ENCODE measurements at regions not wholly inside any gene's neighbourhood (a gene's known extent, or its start where the extent isn't known, plus 50 kb on each side); places are given as distances from the start of the nearest gene placed in this dataset.

GRCh38 chr18:45374878-45375630 is 240.2 kb upstream of the SLC14A2 start:
- intact Hi-C loops (cut with micrococcal nuclease): no loop called here
- H3K4me3 Mint-ChIP-seq: no peak overlapping the region
- peaks cover 6% of the 10 kb centered on the region for H3K27me3 Mint-ChIP-seq
- no peaks in the 10 kb centered on the region for H3K36me3 Mint-ChIP-seq (ENCODE audit: low read depth)
- no peaks in the 10 kb centered on the region for H3K9me3 Mint-ChIP-seq
- peaks cover 13% of the 10 kb centered on the region for H3K4me1 Mint-ChIP-seq (ENCODE audit: low read depth)
- no peak overlapping the region for H3K27ac Mint-ChIP-seq

GRCh38 chr18:45376193-45376592 is 239.1 kb upstream of the SLC14A2 start:
- no peak overlapping the region for H3K27ac Mint-ChIP-seq
- H3K4me3 Mint-ChIP-seq: no peak overlapping the region
- intact Hi-C loops (cut with micrococcal nuclease): no loop called here
- no peaks in the 10 kb centered on the region for H3K9me3 Mint-ChIP-seq
- H3K36me3 Mint-ChIP-seq (ENCODE audit: low read depth): no peaks in the 10 kb centered on the region
- peaks cover 13% of the 10 kb centered on the region for H3K4me1 Mint-ChIP-seq (ENCODE audit: low read depth)
- peaks cover 6% of the 10 kb centered on the region for H3K27me3 Mint-ChIP-seq

- no peaks in the 10 kb centered on the region for H3K36me3 Mint-ChIP-seq (ENCODE audit: low read depth)
- no peaks in the 10 kb centered on the region for H3K9me3 Mint-ChIP-seq
- intact Hi-C loops (cut with micrococcal nuclease): no loop called here
- no peak overlapping the region for H3K4me3 Mint-ChIP-seq
- no peak overlapping the region for H3K27ac Mint-ChIP-seq
- H3K27me3 Mint-ChIP-seq: peaks cover 6% of the 10 kb centered on the region
- peaks cover 8% of the 10 kb centered on the region for H3K4me1 Mint-ChIP-seq (ENCODE audit: low read depth)
Observed at GRCh38 chr18:45378308-45378707, 237.0 kb upstream of the SLC14A2 start.

GRCh38 chr18:45378933-45379332 is 236.3 kb upstream of the SLC14A2 start:
- no peak overlapping the region for H3K4me3 Mint-ChIP-seq

GRCh38 chr18:45379903-45380302 is 235.4 kb upstream of the SLC14A2 start:
- Mint-ChIP-seq H3K4me3 (no peak overlapping the region), H3K9me3 (no peaks in the 10 kb centered on the region), H3K36me3 (ENCODE audit: low read depth) (no peaks in the 10 kb centered on the region), H3K27me3 (peaks cover 12% of the 10 kb centered on the region), H3K27ac (no peak overlapping the region), H3K4me1 (ENCODE audit: low read depth) (peaks cover 9% of the 10 kb centered on the region)
- intact Hi-C loops (cut with micrococcal nuclease): loop anchor here (5.0 kb wide), 1 partner anchor 483 kb away; no protein-coding TSS in a partner anchor

More at GRCh38 chr18:45378933-45379332, 236.3 kb upstream of the SLC14A2 start:
- Mint-ChIP-seq H3K36me3 (ENCODE audit: low read depth) (no peaks in the 10 kb centered on the region), H3K27me3 (peaks cover 8% of the 10 kb centered on the region), H3K9me3 (no peaks in the 10 kb centered on the region), H3K27ac (no peak overlapping the region), H3K4me1 (ENCODE audit: low read depth) (peaks cover 6% of the 10 kb centered on the region)
- intact Hi-C loops (cut with micrococcal nuclease): no loop called here

GRCh38 chr18:45381282-45381681 is 234.0 kb upstream of the SLC14A2 start:
- intact Hi-C loops (cut with micrococcal nuclease): loop anchor here (5.0 kb wide), 1 partner anchor 484 kb away; no protein-coding TSS in a partner anchor
- H3K27ac Mint-ChIP-seq: no peak overlapping the region
- H3K27me3 Mint-ChIP-seq: peaks cover 22% of the 10 kb centered on the region
- no peak overlapping the region for H3K4me3 Mint-ChIP-seq
- peaks cover 4% of the 10 kb centered on the region for H3K4me1 Mint-ChIP-seq (ENCODE audit: low read depth)
- no peaks in the 10 kb centered on the region for H3K9me3 Mint-ChIP-seq
- no peaks in the 10 kb centered on the region for H3K36me3 Mint-ChIP-seq (ENCODE audit: low read depth)

GRCh38 chr18:45383228-45383627 is 232.0 kb upstream of the SLC14A2 start:
- H3K4me1 Mint-ChIP-seq (ENCODE audit: low read depth): peaks cover 4% of the 10 kb centered on the region
- no peak overlapping the region for H3K27ac Mint-ChIP-seq
- H3K36me3 Mint-ChIP-seq (ENCODE audit: low read depth): no peaks in the 10 kb centered on the region
- no peak overlapping the region for H3K4me3 Mint-ChIP-seq
- peaks cover 18% of the 10 kb centered on the region for H3K27me3 Mint-ChIP-seq
- intact Hi-C loops (cut with micrococcal nuclease): loop anchor here (5.0 kb wide), 1 partner anchor 486 kb away; no protein-coding TSS in a partner anchor
- no peaks in the 10 kb centered on the region for H3K9me3 Mint-ChIP-seq

GRCh38 chr18:45384137-45384961 is 230.9 kb upstream of the SLC14A2 start:
- peaks cover 18% of the 10 kb centered on the region for H3K27me3 Mint-ChIP-seq
- no peaks in the 10 kb centered on the region for H3K9me3 Mint-ChIP-seq
- no peaks in the 10 kb centered on the region for H3K36me3 Mint-ChIP-seq (ENCODE audit: low read depth)
- peaks cover 4% of the 10 kb centered on the region for H3K4me1 Mint-ChIP-seq (ENCODE audit: low read depth)
- no peak overlapping the region for H3K4me3 Mint-ChIP-seq
- intact Hi-C loops (cut with micrococcal nuclease): loop anchor here (1.0 to 5.0 kb wide), 2 partner anchors 109 to 487 kb away; no protein-coding TSS in a partner anchor
- no peak overlapping the region for H3K27ac Mint-ChIP-seq

GRCh38 chr18:45384962-45385315 is 230.3 kb upstream of the SLC14A2 start:
- Mint-ChIP-seq H3K4me3 (no peak overlapping the region), H3K27me3 (peaks cover 18% of the 10 kb centered on the region), H3K27ac (no peak overlapping the region), H3K36me3 (ENCODE audit: low read depth) (no peaks in the 10 kb centered on the region), H3K9me3 (no peaks in the 10 kb centered on the region), H3K4me1 (ENCODE audit: low read depth) (peaks cover 4% of the 10 kb centered on the region)
- intact Hi-C loops (cut with micrococcal nuclease): loop anchor here (1.0 to 5.0 kb wide), 2 partner anchors 110 to 488 kb away; no protein-coding TSS in a partner anchor

- no peaks in the 10 kb centered on the region for H3K9me3 Mint-ChIP-seq
- intact Hi-C loops (cut with micrococcal nuclease): no loop called here
- no peak overlapping the region for H3K27ac Mint-ChIP-seq
- H3K27me3 Mint-ChIP-seq: peaks cover 18% of the 10 kb centered on the region
- H3K4me3 Mint-ChIP-seq: no peak overlapping the region
- H3K36me3 Mint-ChIP-seq (ENCODE audit: low read depth): no peaks in the 10 kb centered on the region
- peaks cover 4% of the 10 kb centered on the region for H3K4me1 Mint-ChIP-seq (ENCODE audit: low read depth)
Observed at GRCh38 chr18:45386041-45386655, 229.1 kb upstream of the SLC14A2 start.

- Mint-ChIP-seq H3K9me3 (no peaks in the 10 kb centered on the region), H3K27ac (no peak overlapping the region), H3K36me3 (ENCODE audit: low read depth) (no peaks in the 10 kb centered on the region), H3K4me1 (ENCODE audit: low read depth) (peaks cover 4% of the 10 kb centered on the region), H3K27me3 (peaks cover 18% of the 10 kb centered on the region), H3K4me3 (no peak overlapping the region)
- intact Hi-C loops (cut with micrococcal nuclease): no loop called here
Observed at GRCh38 chr18:45387229-45387628, 228.0 kb upstream of the SLC14A2 start.

GRCh38 chr18:45398448-45398847 is 216.8 kb upstream of the SLC14A2 start:
- Mint-ChIP-seq H3K4me3 (no peak overlapping the region), H3K36me3 (ENCODE audit: low read depth) (no peaks in the 10 kb centered on the region), H3K27me3 (no peaks in the 10 kb centered on the region), H3K4me1 (ENCODE audit: low read depth) (no peaks in the 10 kb centered on the region), H3K27ac (no peak overlapping the region), H3K9me3 (no peaks in the 10 kb centered on the region)
- intact Hi-C loops (cut with micrococcal nuclease): no loop called here

- Mint-ChIP-seq H3K27me3 (no peaks in the 10 kb centered on the region), H3K27ac (no peak overlapping the region), H3K36me3 (ENCODE audit: low read depth) (no peaks in the 10 kb centered on the region), H3K4me3 (no peak overlapping the region), H3K9me3 (no peaks in the 10 kb centered on the region), H3K4me1 (ENCODE audit: low read depth) (no peaks in the 10 kb centered on the region)
- intact Hi-C loops (cut with micrococcal nuclease): no loop called here
Observed at GRCh38 chr18:45399146-45399545, 216.1 kb upstream of the SLC14A2 start.

- no peak overlapping the region for H3K4me3 Mint-ChIP-seq
- intact Hi-C loops (cut with micrococcal nuclease): no loop called here
Observed at GRCh38 chr18:45399643-45400042, 215.6 kb upstream of the SLC14A2 start.

More at GRCh38 chr18:45399643-45400042, 215.6 kb upstream of the SLC14A2 start:
- no peak overlapping the region for H3K27ac Mint-ChIP-seq
- no peaks in the 10 kb centered on the region for H3K4me1 Mint-ChIP-seq (ENCODE audit: low read depth)
- H3K27me3 Mint-ChIP-seq: no peaks in the 10 kb centered on the region
- no peaks in the 10 kb centered on the region for H3K9me3 Mint-ChIP-seq
- H3K36me3 Mint-ChIP-seq (ENCODE audit: low read depth): no peaks in the 10 kb centered on the region

Data from dendritic cell treated with granulocyte-macrophage colony-stimulating factor and Interleukin-4, amounts not matched to agents 40 ng/mL and 50 ng/mL, for 4 days (primary cell).